Right lobe of liver (tissue), 4 donors: ENCODE measurements at regions not wholly inside any gene's neighbourhood (a gene's known extent, or its start where the extent isn't known, plus 50 kb on each side); places are given as distances from the start of the nearest gene placed in this dataset.

Experiments
- CTCF ChIP-seq, 4 donors: fragments of 200-600 bp in 3 of 4; fragments of 450-650 bp in 1 of 4; IDR thresholded peaks; one replicate each; pipeline versions ENCODE4 v1.5.1 to v1.8.0; 2016 to 2022; ENCODE audit warnings: antibody characterized with exemption in 4 of 4, mild to moderate bottlenecking in 2 of 4
- POLR2A ChIP-seq: fragments of 450-650 bp; IDR thresholded peaks from one replicate; pipeline ENCODE4 v1.6.1; 2017; ENCODE audit warnings: antibody characterized with exemption, mild to moderate bottlenecking
- donor health status: DM: no; HTN: no; CAD: no.
- donor health status: DM: no; HTN: no; CAD: no.
- donor health status: DM: no; HTN: yes; CAD: no.

- TF ChIP-seq POLR2A = no peak
- no peak for TF ChIP-seq CTCF (IDR thresholded peaks at IDR 0.05)
These were observed 1791.6 kb downstream of the SUCLG1 start for GRCh38 chr2:82667491-82667890.
